ENCODE measurements at regions not wholly inside any gene's neighbourhood (a gene's known extent, or its start where the extent isn't known, plus 50 kb on each side); places are given as distances from the start of the nearest gene placed in this dataset.
"Not testable (repeated sequence)": the region's sequence is repeated elsewhere in the genome, so short reads cannot be mapped to it uniquely, and the experiment has no call there.

- H3K9me3 ChIP-seq (replicated peaks; ENCODE audit: control insufficient read depth, low read depth, low read length) = no peaks in the 10 kb centered on the region
- H3K36me3 ChIP-seq (ENCODE audit: control insufficient read depth, insufficient read depth, low read length) = no peaks in the 10 kb centered on the region
- H3K4me3 ChIP-seq (ENCODE audit: low read length) = no peak overlapping the region
- no peak overlapping the region for H3K27ac ChIP-seq (ENCODE audit: low read length)
- WGBS (ENCODE audit: insufficient coverage) = no CpG with 5 or more reads among the region's 8 CpGs
- DNase-seq = peak; percentile 34
- no peaks in the 10 kb centered on the region for H3K27me3 ChIP-seq (ENCODE audit: control insufficient read depth, insufficient read depth, low read length)
- H3K4me1 ChIP-seq (ENCODE audit: control insufficient read depth, insufficient read depth, low read length) = no peaks in the 10 kb centered on the region
Observed at GRCh38 chr3:147514366-147515160, 105.4 kb downstream of the ZIC1 start.

GRCh38 chr3:147518465-147518864 is 109.3 kb downstream of the ZIC1 start:
- 79% methylated on average over 5 of the region's 6 CpGs for WGBS (ENCODE audit: insufficient coverage)
- Histone ChIP-seq H3K27ac (ENCODE audit: low read length) (no peak overlapping the region), H3K36me3 (ENCODE audit: control insufficient read depth, insufficient read depth, low read length) (no peaks in the 10 kb centered on the region), H3K27me3 (ENCODE audit: control insufficient read depth, insufficient read depth, low read length) (no peaks in the 10 kb centered on the region), H3K9me3 (replicated peaks; ENCODE audit: control insufficient read depth, low read depth, low read length) (no peaks in the 10 kb centered on the region), H3K4me1 (ENCODE audit: control insufficient read depth, insufficient read depth, low read length) (no peaks in the 10 kb centered on the region), H3K4me3 (ENCODE audit: low read length) (no peak overlapping the region)
- DNase-seq = no peak

GRCh38 chr3:147521646-147522045 is 112.5 kb downstream of the ZIC1 start:
- Histone ChIP-seq H3K4me1 (ENCODE audit: control insufficient read depth, insufficient read depth, low read length) (no peaks in the 10 kb centered on the region), H3K27ac (ENCODE audit: low read length) (no peak overlapping the region), H3K4me3 (ENCODE audit: low read length) (no peak overlapping the region), H3K36me3 (ENCODE audit: control insufficient read depth, insufficient read depth, low read length) (no peaks in the 10 kb centered on the region), H3K27me3 (ENCODE audit: control insufficient read depth, insufficient read depth, low read length) (no peaks in the 10 kb centered on the region), H3K9me3 (replicated peaks; ENCODE audit: control insufficient read depth, low read depth, low read length) (peaks cover 3% of the 10 kb centered on the region)
- DNase-seq = no peak
- no CpG with 5 or more reads among the region's 3 CpGs for WGBS (ENCODE audit: insufficient coverage)

- DNase-seq; H3K27me3 ChIP-seq (ENCODE audit: control insufficient read depth, insufficient read depth, low read length); H3K4me3 ChIP-seq (ENCODE audit: low read length); H3K27ac ChIP-seq (ENCODE audit: low read length); H3K4me1 ChIP-seq (ENCODE audit: control insufficient read depth, insufficient read depth, low read length); H3K36me3 ChIP-seq (ENCODE audit: control insufficient read depth, insufficient read depth, low read length): not testable (repeated sequence)
- peaks cover 12% of the 10 kb centered on the region for H3K9me3 ChIP-seq (replicated peaks; ENCODE audit: control insufficient read depth, low read depth, low read length)
- no CpG with 5 or more reads among the region's 1 CpG for WGBS (ENCODE audit: insufficient coverage)
Observed at GRCh38 chr3:147522780-147523179, 113.6 kb downstream of the ZIC1 start.

GRCh38 chr3:147529551-147529950 is 120.4 kb downstream of the ZIC1 start:
- Histone ChIP-seq H3K4me3 (ENCODE audit: low read length) (no peak overlapping the region), H3K9me3 (replicated peaks; ENCODE audit: control insufficient read depth, low read depth, low read length) (peaks cover 12% of the 10 kb centered on the region), H3K27ac (ENCODE audit: low read length) (no peak overlapping the region), H3K4me1 (ENCODE audit: control insufficient read depth, insufficient read depth, low read length) (no peaks in the 10 kb centered on the region), H3K36me3 (ENCODE audit: control insufficient read depth, insufficient read depth, low read length) (no peaks in the 10 kb centered on the region), H3K27me3 (ENCODE audit: control insufficient read depth, insufficient read depth, low read length) (no peaks in the 10 kb centered on the region)
- WGBS (ENCODE audit: insufficient coverage) = no CpG with 5 or more reads among the region's 2 CpGs
- DNase-seq = no peak

GRCh38 chr3:147538034-147538433 is 128.9 kb downstream of the ZIC1 start:
- Histone ChIP-seq H3K9me3 (replicated peaks; ENCODE audit: control insufficient read depth, low read depth, low read length) (peaks cover 5% of the 10 kb centered on the region), H3K27me3 (ENCODE audit: control insufficient read depth, insufficient read depth, low read length) (no peaks in the 10 kb centered on the region), H3K36me3 (ENCODE audit: control insufficient read depth, insufficient read depth, low read length) (no peaks in the 10 kb centered on the region), H3K4me3 (ENCODE audit: low read length) (no peak overlapping the region), H3K4me1 (ENCODE audit: control insufficient read depth, insufficient read depth, low read length) (no peaks in the 10 kb centered on the region), H3K27ac (ENCODE audit: low read length) (no peak overlapping the region)
- no CpG with 5 or more reads among the region's 4 CpGs for WGBS (ENCODE audit: insufficient coverage)
- DNase-seq = no peak

GRCh38 chr3:147540921-147541320 is 131.8 kb downstream of the ZIC1 start:
- Histone ChIP-seq H3K27ac (ENCODE audit: low read length) (no peak overlapping the region), H3K9me3 (replicated peaks; ENCODE audit: control insufficient read depth, low read depth, low read length) (peaks cover 5% of the 10 kb centered on the region), H3K4me3 (ENCODE audit: low read length) (no peak overlapping the region), H3K4me1 (ENCODE audit: control insufficient read depth, insufficient read depth, low read length) (no peaks in the 10 kb centered on the region), H3K36me3 (ENCODE audit: control insufficient read depth, insufficient read depth, low read length) (no peaks in the 10 kb centered on the region), H3K27me3 (ENCODE audit: control insufficient read depth, insufficient read depth, low read length) (no peaks in the 10 kb centered on the region)
- no peak for DNase-seq

GRCh38 chr3:147544290-147544689 is 135.1 kb downstream of the ZIC1 start:
- H3K9me3 ChIP-seq (replicated peaks; ENCODE audit: control insufficient read depth, low read depth, low read length) = peaks cover 5% of the 10 kb centered on the region
- no peaks in the 10 kb centered on the region for H3K27me3 ChIP-seq (ENCODE audit: control insufficient read depth, insufficient read depth, low read length)
- no peak for DNase-seq
- H3K4me1 ChIP-seq (ENCODE audit: control insufficient read depth, insufficient read depth, low read length) = no peaks in the 10 kb centered on the region
- H3K27ac ChIP-seq (ENCODE audit: low read length) = no peak overlapping the region
- H3K4me3 ChIP-seq (ENCODE audit: low read length) = no peak overlapping the region
- no peaks in the 10 kb centered on the region for H3K36me3 ChIP-seq (ENCODE audit: control insufficient read depth, insufficient read depth, low read length)

- no peak for DNase-seq
- Histone ChIP-seq H3K4me3 (ENCODE audit: low read length) (no peak overlapping the region), H3K27me3 (ENCODE audit: control insufficient read depth, insufficient read depth, low read length) (no peaks in the 10 kb centered on the region), H3K9me3 (replicated peaks; ENCODE audit: control insufficient read depth, low read depth, low read length) (no peaks in the 10 kb centered on the region), H3K27ac (ENCODE audit: low read length) (no peak overlapping the region), H3K4me1 (ENCODE audit: control insufficient read depth, insufficient read depth, low read length) (no peaks in the 10 kb centered on the region), H3K36me3 (ENCODE audit: control insufficient read depth, insufficient read depth, low read length) (no peaks in the 10 kb centered on the region)
- no CpG with 5 or more reads among the region's 3 CpGs for WGBS (ENCODE audit: insufficient coverage)
Observed at GRCh38 chr3:147551491-147551890, 142.3 kb downstream of the ZIC1 start.

GRCh38 chr3:147554332-147554731 is 145.2 kb downstream of the ZIC1 start:
- peak; percentile 5 for DNase-seq
- no peak overlapping the region for H3K4me3 ChIP-seq (ENCODE audit: low read length)
- no peaks in the 10 kb centered on the region for H3K36me3 ChIP-seq (ENCODE audit: control insufficient read depth, insufficient read depth, low read length)
- H3K27ac ChIP-seq (ENCODE audit: low read length) = no peak overlapping the region
- H3K27me3 ChIP-seq (ENCODE audit: control insufficient read depth, insufficient read depth, low read length) = no peaks in the 10 kb centered on the region
- H3K4me1 ChIP-seq (ENCODE audit: control insufficient read depth, insufficient read depth, low read length) = no peaks in the 10 kb centered on the region
- H3K9me3 ChIP-seq (replicated peaks; ENCODE audit: control insufficient read depth, low read depth, low read length) = no peaks in the 10 kb centered on the region

- H3K36me3 ChIP-seq (ENCODE audit: control insufficient read depth, insufficient read depth, low read length) = no peaks in the 10 kb centered on the region
- peaks cover 2% of the 10 kb centered on the region for H3K4me1 ChIP-seq (ENCODE audit: control insufficient read depth, insufficient read depth, low read length)
- no peak for DNase-seq
- H3K27ac ChIP-seq (ENCODE audit: low read length) = no peak overlapping the region
- H3K27me3 ChIP-seq (ENCODE audit: control insufficient read depth, insufficient read depth, low read length) = no peaks in the 10 kb centered on the region
- no peak overlapping the region for H3K4me3 ChIP-seq (ENCODE audit: low read length)
- H3K9me3 ChIP-seq (replicated peaks; ENCODE audit: control insufficient read depth, low read depth, low read length) = no peaks in the 10 kb centered on the region
Observed at GRCh38 chr3:147572970-147573340, 163.8 kb downstream of the ZIC1 start.
